Liver (tissue), 3 donors: ENCODE measurements at regions not wholly inside any gene's neighbourhood (a gene's known extent, or its start where the extent isn't known, plus 50 kb on each side); places are given as distances from the start of the nearest gene placed in this dataset.

Experiments used
- CTCF ChIP-seq: fragments of 150-350 bp; IDR thresholded peaks from 2 replicates; pipeline ENCODE4 v1.5.1; 2017; ENCODE audit warnings: improper control_type of control experiment, low read depth, low read length; ENCODE audit not compliant: missing input control
- JUND ChIP-seq, 2 donors: IDR thresholded peaks; 2 replicates each; pipeline ENCODE4 v1.6.1; 2016; ENCODE audit warnings: antibody characterized with exemption in 2 of 2
- MAX ChIP-seq: IDR thresholded peaks from 2 replicates; pipeline ENCODE4 v1.6.1; 2016; ENCODE audit warnings: antibody characterized with exemption
- RAD21 ChIP-seq, 2 donors: IDR thresholded peaks; 2 replicates each; pipeline ENCODE4 v1.6.1; 2016; ENCODE audit warnings: antibody characterized with exemption in 2 of 2, mild to moderate bottlenecking in 2 of 2
- donor health status: healthy.
- donor health status: healthy.

GRCh38 chr21:35113064-35113463 lies 64.0 kb upstream of the RUNX1 start:
- no peak for TF ChIP-seq MAX
- no peak for TF ChIP-seq RAD21 (IDR thresholded peaks at IDR 0.05)
- no peak for TF ChIP-seq JUND (IDR thresholded peaks at IDR 0.05)
- TF ChIP-seq CTCF = no peak
